Mucosa of stomach (tissue), 1 donor: ENCODE measurements at regions not wholly inside any gene's neighbourhood (a gene's known extent, or its start where the extent isn't known, plus 50 kb on each side); places are given as distances from the start of the nearest gene placed in this dataset.

Source experiments
- H3K27me3 ChIP-seq: one replicate; pipeline ENCODE4 v1.7.0; 2013; ENCODE audit warnings: mild to moderate bottlenecking, low read length; ENCODE audit not compliant: control insufficient read depth, insufficient read depth
- H3K36me3 ChIP-seq: one replicate; pipeline ENCODE4 v1.7.0; 2013; ENCODE audit warnings: low read length; ENCODE audit not compliant: control insufficient read depth, insufficient read depth
- H3K4me1 ChIP-seq: one replicate; pipeline ENCODE4 v1.7.0; 2013; ENCODE audit warnings: mild to moderate bottlenecking, low read length; ENCODE audit not compliant: control insufficient read depth, insufficient read depth
- H3K4me3 ChIP-seq: one replicate; pipeline ENCODE4 v1.7.0; 2013; ENCODE audit warnings: low read length
- H3K9ac ChIP-seq: one replicate; pipeline ENCODE4 v1.7.0; 2013; ENCODE audit warnings: mild to moderate bottlenecking, low read length, moderate library complexity
- H3K9me3 ChIP-seq: one replicate; pipeline ENCODE4 v1.7.0; 2013; ENCODE audit warnings: mild to moderate bottlenecking, low read length, moderate library complexity; ENCODE audit not compliant: control insufficient read depth
- donor health status: Pancreatic carcinoma.

GRCh38 chr4:34791209-34791608, 1453.1 kb downstream of the ARAP2 start:
- H3K9ac ChIP-seq, result no peak overlapping the region
- H3K27me3 ChIP-seq, result no peaks in the 10 kb centered on the region
- H3K36me3 ChIP-seq, result no peaks in the 10 kb centered on the region
- no peaks in the 10 kb centered on the region for H3K4me1 ChIP-seq
- no peaks in the 10 kb centered on the region for H3K9me3 ChIP-seq
- no peak overlapping the region for H3K4me3 ChIP-seq

- Histone ChIP-seq H3K4me3 (no peak overlapping the region), H3K36me3 (no peaks in the 10 kb centered on the region), H3K27me3 (no peaks in the 10 kb centered on the region), H3K4me1 (no peaks in the 10 kb centered on the region), H3K9ac (no peak overlapping the region), H3K9me3 (no peaks in the 10 kb centered on the region)
These were observed 1443.4 kb downstream of the ARAP2 start for GRCh38 chr4:34800953-34801352.

GRCh38 chr4:34814266-34814665, 1430.0 kb downstream of the ARAP2 start:
- Histone ChIP-seq H3K27me3 (no peaks in the 10 kb centered on the region), H3K36me3 (no peaks in the 10 kb centered on the region), H3K4me3 (no peak overlapping the region), H3K9me3 (no peaks in the 10 kb centered on the region), H3K4me1 (no peaks in the 10 kb centered on the region), H3K9ac (no peak overlapping the region)

- no peak overlapping the region for H3K9ac ChIP-seq
- no peaks in the 10 kb centered on the region for H3K9me3 ChIP-seq
- H3K4me1 ChIP-seq, result no peaks in the 10 kb centered on the region
- no peaks in the 10 kb centered on the region for H3K27me3 ChIP-seq
- H3K36me3 ChIP-seq, result no peaks in the 10 kb centered on the region
- no peak overlapping the region for H3K4me3 ChIP-seq
These were observed 1419.8 kb downstream of the ARAP2 start for GRCh38 chr4:34824515-34824914.

- H3K9ac ChIP-seq, result no peak overlapping the region
- H3K4me1 ChIP-seq, result no peaks in the 10 kb centered on the region
- no peaks in the 10 kb centered on the region for H3K36me3 ChIP-seq
- H3K4me3 ChIP-seq, result no peak overlapping the region
- no peaks in the 10 kb centered on the region for H3K9me3 ChIP-seq
- no peaks in the 10 kb centered on the region for H3K27me3 ChIP-seq
These were observed 1417.7 kb downstream of the ARAP2 start for GRCh38 chr4:34826660-34827059.

GRCh38 chr4:34845926-34846325, 1398.4 kb downstream of the ARAP2 start:
- H3K9ac ChIP-seq, result no peak overlapping the region
- H3K9me3 ChIP-seq, result no peaks in the 10 kb centered on the region
- H3K4me1 ChIP-seq, result no peaks in the 10 kb centered on the region
- H3K4me3 ChIP-seq, result no peak overlapping the region
- H3K36me3 ChIP-seq, result no peaks in the 10 kb centered on the region
- no peaks in the 10 kb centered on the region for H3K27me3 ChIP-seq

GRCh38 chr4:34850421-34850820, 1393.9 kb downstream of the ARAP2 start:
- H3K36me3 ChIP-seq, result no peaks in the 10 kb centered on the region
- H3K4me1 ChIP-seq, result no peaks in the 10 kb centered on the region
- no peak overlapping the region for H3K4me3 ChIP-seq
- no peak overlapping the region for H3K9ac ChIP-seq
- H3K9me3 ChIP-seq, result no peaks in the 10 kb centered on the region
- H3K27me3 ChIP-seq, result no peaks in the 10 kb centered on the region

GRCh38 chr4:34850968-34851367, 1393.3 kb downstream of the ARAP2 start:
- no peak overlapping the region for H3K9ac ChIP-seq
- no peaks in the 10 kb centered on the region for H3K27me3 ChIP-seq
- no peak overlapping the region for H3K4me3 ChIP-seq
- no peaks in the 10 kb centered on the region for H3K36me3 ChIP-seq
- H3K9me3 ChIP-seq, result no peaks in the 10 kb centered on the region
- H3K4me1 ChIP-seq, result no peaks in the 10 kb centered on the region

- no peaks in the 10 kb centered on the region for H3K27me3 ChIP-seq
- no peaks in the 10 kb centered on the region for H3K9me3 ChIP-seq
- H3K36me3 ChIP-seq, result no peaks in the 10 kb centered on the region
- H3K9ac ChIP-seq, result no peak overlapping the region
- H3K4me1 ChIP-seq, result no peaks in the 10 kb centered on the region
- H3K4me3 ChIP-seq, result no peak overlapping the region
These were observed 1392.9 kb downstream of the ARAP2 start for GRCh38 chr4:34851411-34851810.

GRCh38 chr4:34854451-34854850, 1389.9 kb downstream of the ARAP2 start:
- no peak overlapping the region for H3K4me3 ChIP-seq
- H3K4me1 ChIP-seq, result no peaks in the 10 kb centered on the region
- no peaks in the 10 kb centered on the region for H3K27me3 ChIP-seq
- no peak overlapping the region for H3K9ac ChIP-seq
- H3K36me3 ChIP-seq, result no peaks in the 10 kb centered on the region
- no peaks in the 10 kb centered on the region for H3K9me3 ChIP-seq

GRCh38 chr4:34861666-34862065, 1382.6 kb downstream of the ARAP2 start:
- no peaks in the 10 kb centered on the region for H3K9me3 ChIP-seq
- no peaks in the 10 kb centered on the region for H3K4me1 ChIP-seq
- no peaks in the 10 kb centered on the region for H3K36me3 ChIP-seq
- no peaks in the 10 kb centered on the region for H3K27me3 ChIP-seq
- H3K4me3 ChIP-seq, result no peak overlapping the region
- no peak overlapping the region for H3K9ac ChIP-seq

- H3K36me3 ChIP-seq, result no peaks in the 10 kb centered on the region
- H3K9me3 ChIP-seq, result no peaks in the 10 kb centered on the region
- H3K4me1 ChIP-seq, result no peaks in the 10 kb centered on the region
- no peak overlapping the region for H3K4me3 ChIP-seq
- no peak overlapping the region for H3K9ac ChIP-seq
- H3K27me3 ChIP-seq, result no peaks in the 10 kb centered on the region
These were observed 1365.4 kb downstream of the ARAP2 start for GRCh38 chr4:34878961-34879360.

GRCh38 chr4:34880246-34880645, 1364.1 kb downstream of the ARAP2 start:
- Histone ChIP-seq H3K27me3 (no peaks in the 10 kb centered on the region), H3K9ac (no peak overlapping the region), H3K9me3 (no peaks in the 10 kb centered on the region), H3K4me1 (no peaks in the 10 kb centered on the region), H3K36me3 (no peaks in the 10 kb centered on the region), H3K4me3 (no peak overlapping the region)
